ENCODE measurements at regions not wholly inside any gene's neighbourhood (a gene's known extent, or its start where the extent isn't known, plus 50 kb on each side); places are given as distances from the start of the nearest gene placed in this dataset.

- no peak for DNase-seq
- H3K27me3 ChIP-seq (replicated peaks; ENCODE audit: insufficient read depth, low read length): no peaks in the 10 kb centered on the region
- H3K4me1 ChIP-seq (ENCODE audit: low read length): peaks cover 26% of the 10 kb centered on the region
These were observed 214.5 kb upstream of the CITED2 start for GRCh38 chr6:139588734-139589593.

GRCh38 chr6:139588076-139588639 lies 213.7 kb upstream of the CITED2 start:
- TF ChIP-seq EZH2 (optimal IDR thresholded peaks at IDR 0.05; ENCODE audit: low read depth, low read length) (no peak), EZH2phosphoT487 (IDR thresholded peaks at IDR 0.05; ENCODE audit: low read length) (no peak), CTCF (IDR thresholded peaks at IDR 0.05; ENCODE audit: low read length) (no peak)
- no peak for DNase-seq
- H3K4me1 ChIP-seq (ENCODE audit: low read length): peaks cover 26% of the 10 kb centered on the region
- no peaks in the 10 kb centered on the region for H4K20me1 ChIP-seq (ENCODE audit: insufficient read depth, low read length)
- no peak overlapping the region for H3K4me3 ChIP-seq (ENCODE audit: low read length)
- H3K79me2 ChIP-seq (ENCODE audit: low read length): no peaks in the 10 kb centered on the region
- no peaks in the 10 kb centered on the region for H3K27me3 ChIP-seq (replicated peaks; ENCODE audit: insufficient read depth, low read length)
- no peaks in the 10 kb centered on the region for H3K9me3 ChIP-seq (replicated peaks; ENCODE audit: insufficient read depth, low read length)
- no peaks in the 10 kb centered on the region for H3K9me2 ChIP-seq (replicated peaks; ENCODE audit: insufficient read depth, low read length)
- no peak overlapping the region for H3K27ac ChIP-seq (ENCODE audit: low read length)
- no peak overlapping the region for H2AFZ ChIP-seq (ENCODE audit: low read length)
- H3K4me2 ChIP-seq (ENCODE audit: low read depth, low read length): no peak overlapping the region
- H3K36me3 ChIP-seq (replicated peaks; ENCODE audit: insufficient read depth, low read length): no peaks in the 10 kb centered on the region
- no peak overlapping the region for H3K9ac ChIP-seq (ENCODE audit: low read length)
- H3F3A ChIP-seq (ENCODE audit: insufficient read depth, low read length): no peaks in the 10 kb centered on the region

More at GRCh38 chr6:139588734-139589593, 214.5 kb upstream of the CITED2 start:
- TF ChIP-seq EZH2 (optimal IDR thresholded peaks at IDR 0.05; ENCODE audit: low read depth, low read length) (no peak), CTCF (IDR thresholded peaks at IDR 0.05; ENCODE audit: low read length) (no peak), EZH2phosphoT487 (IDR thresholded peaks at IDR 0.05; ENCODE audit: low read length) (no peak)
- H3K36me3 ChIP-seq (replicated peaks; ENCODE audit: insufficient read depth, low read length): no peaks in the 10 kb centered on the region
- H2AFZ ChIP-seq (ENCODE audit: low read length): no peak overlapping the region
- no peak overlapping the region for H3K9ac ChIP-seq (ENCODE audit: low read length)
- no peaks in the 10 kb centered on the region for H3K9me2 ChIP-seq (replicated peaks; ENCODE audit: insufficient read depth, low read length)
- H3K9me3 ChIP-seq (replicated peaks; ENCODE audit: insufficient read depth, low read length): no peaks in the 10 kb centered on the region
- no peak overlapping the region for H3K4me3 ChIP-seq (ENCODE audit: low read length)
- no peak overlapping the region for H3K4me2 ChIP-seq (ENCODE audit: low read depth, low read length)
- no peaks in the 10 kb centered on the region for H3F3A ChIP-seq (ENCODE audit: insufficient read depth, low read length)
- H4K20me1 ChIP-seq (ENCODE audit: insufficient read depth, low read length): no peaks in the 10 kb centered on the region
- H3K27ac ChIP-seq (ENCODE audit: low read length): no peak overlapping the region
- H3K79me2 ChIP-seq (ENCODE audit: low read length): no peaks in the 10 kb centered on the region

- H3K9ac ChIP-seq (ENCODE audit: low read length): no peak overlapping the region
- H3K9me2 ChIP-seq (replicated peaks; ENCODE audit: insufficient read depth, low read length): no peaks in the 10 kb centered on the region
- no peak overlapping the region for H3K27ac ChIP-seq (ENCODE audit: low read length)
- no peaks in the 10 kb centered on the region for H3K79me2 ChIP-seq (ENCODE audit: low read length)
- H3F3A ChIP-seq (ENCODE audit: insufficient read depth, low read length): no peaks in the 10 kb centered on the region
- H3K27me3 ChIP-seq (replicated peaks; ENCODE audit: insufficient read depth, low read length): no peaks in the 10 kb centered on the region
- no peak overlapping the region for H3K4me2 ChIP-seq (ENCODE audit: low read depth, low read length)
- H2AFZ ChIP-seq (ENCODE audit: low read length): no peak overlapping the region
- no peaks in the 10 kb centered on the region for H3K9me3 ChIP-seq (replicated peaks; ENCODE audit: insufficient read depth, low read length)
- H3K36me3 ChIP-seq (replicated peaks; ENCODE audit: insufficient read depth, low read length): no peaks in the 10 kb centered on the region
- DNase-seq: no peak
- no peaks in the 10 kb centered on the region for H4K20me1 ChIP-seq (ENCODE audit: insufficient read depth, low read length)
- no peak for TF ChIP-seq EZH2 (optimal IDR thresholded peaks at IDR 0.05; ENCODE audit: low read depth, low read length)
- TF ChIP-seq EZH2phosphoT487 (IDR thresholded peaks at IDR 0.05; ENCODE audit: low read length): no peak
- TF ChIP-seq CTCF (IDR thresholded peaks at IDR 0.05; ENCODE audit: low read length): no peak
- no peak overlapping the region for H3K4me3 ChIP-seq (ENCODE audit: low read length)
- H3K4me1 ChIP-seq (ENCODE audit: low read length): peaks cover 31% of the 10 kb centered on the region
These were observed 213.0 kb upstream of the CITED2 start for GRCh38 chr6:139587469-139587868.
